CD14-positive monocyte (primary cell): ENCODE measurements at regions not wholly inside any gene's neighbourhood (a gene's known extent, or its start where the extent isn't known, plus 50 kb on each side); places are given as distances from the start of the nearest gene placed in this dataset.

Source experiments
- DNase-seq, 3 donors: peaks; one replicate each; pipeline ENCODE4 v3.0.0-alpha.2; 2011 to 2022
- H2AFZ ChIP-seq: 2 replicates; pipeline ENCODE4 v1.6.0; 2012; ENCODE audit warnings: mild to moderate bottlenecking, low read depth, low read length, inconsistent platforms; ENCODE audit not compliant: insufficient read depth, poor library complexity, severe bottlenecking
- H3K27ac ChIP-seq, 2 donors: 1 replicate in 1 of 2; 2 replicates in 1 of 2; pipeline ENCODE4 v1.5.1; 2012 to 2013; ENCODE audit warnings: low read length in 2 of 2, control low read depth in 1 of 2, inconsistent platforms in 1 of 2, low read depth in 1 of 2, mild to moderate bottlenecking in 1 of 2
- H3K27me3 ChIP-seq, 2 donors: one replicate each; pipeline versions ENCODE4 v1.6.0 to v1.6.1; 2011 to 2013; ENCODE audit warnings: low read length in 2 of 2; ENCODE audit not compliant: control insufficient read depth in 2 of 2, insufficient read depth in 2 of 2
- H3K36me3 ChIP-seq, 2 donors: replicated peaks in 1 of 2; 1 replicate in 1 of 2; 2 replicates in 1 of 2; pipeline versions ENCODE4 v1.5.1 to v1.6.1; 2012 to 2013; ENCODE audit warnings: low read length in 2 of 2, control low read depth in 1 of 2, inconsistent platforms in 1 of 2, mild to moderate bottlenecking in 1 of 2; ENCODE audit not compliant: insufficient read depth in 2 of 2, control insufficient read depth in 1 of 2
- H3K4me1 ChIP-seq, 2 donors: 1 replicate in 1 of 2; 2 replicates in 1 of 2; pipeline versions ENCODE4 v1.5.1 to v1.6.1; 2012 to 2013; ENCODE audit warnings: low read length in 2 of 2, control low read depth in 1 of 2, inconsistent platforms in 1 of 2, mild to moderate bottlenecking in 1 of 2, moderate library complexity in 1 of 2; ENCODE audit not compliant: insufficient read depth in 2 of 2, control insufficient read depth in 1 of 2
- H3K4me2 ChIP-seq: replicated peaks from 2 replicates; pipeline ENCODE3; 2012; ENCODE audit warnings: low read length, moderate library complexity, mild to moderate bottlenecking; ENCODE audit not compliant: poor library complexity, severe bottlenecking; ENCODE audit errors: extremely low read depth
- H3K4me3 ChIP-seq, 3 experiments: fragments of 200-600 bp in 1 of 3; sonication (generic) in 1 of 3; replicated peaks in 1 of 3; 1 replicate in 2 of 3; 2 replicates in 1 of 3; pipeline ENCODE4 v1.5.1; 2011 to 2013; ENCODE audit warnings: low read length in 3 of 3, mild to moderate bottlenecking in 3 of 3, control low read depth in 2 of 3, low read depth in 2 of 3, inconsistent platforms in 1 of 3, moderate library complexity in 1 of 3
- H3K79me2 ChIP-seq: 2 replicates; pipeline ENCODE4 v1.6.0; 2012; ENCODE audit warnings: mild to moderate bottlenecking, control low read depth, inconsistent platforms, low read length, moderate library complexity; ENCODE audit not compliant: insufficient read depth
- H3K9ac ChIP-seq: 2 replicates; pipeline ENCODE4 v1.6.0; 2017; ENCODE audit warnings: low read length, mild to moderate bottlenecking; ENCODE audit not compliant: insufficient read depth, poor library complexity, severe bottlenecking
- H3K9me3 ChIP-seq, 2 donors: replicated peaks in 1 of 2; 1 replicate in 1 of 2; 2 replicates in 1 of 2; pipeline versions ENCODE4 v1.5.1 to v1.6.1; 2012 to 2013; ENCODE audit warnings: low read length in 2 of 2, control low read depth in 1 of 2; ENCODE audit not compliant: control insufficient read depth in 1 of 2, insufficient read depth in 1 of 2
- H4K20me1 ChIP-seq: 2 replicates; pipeline ENCODE4 v1.6.0; 2012; ENCODE audit warnings: mild to moderate bottlenecking, low read length, control low read depth, moderate library complexity; ENCODE audit not compliant: insufficient read depth
- H3K27ac Mint-ChIP-seq, 7 donors: one replicate each; pipeline ENCODE4 v1.8.0; 2020; ENCODE audit warnings: mild to moderate bottlenecking in 7 of 7, mixed read lengths in 7 of 7, moderate library complexity in 6 of 7, inconsistent platforms in 2 of 7
- H3K27me3 Mint-ChIP-seq, 3 donors: one replicate each; pipeline ENCODE4 v1.8.0; 2021 to 2022; ENCODE audit warnings: low read depth in 3 of 3, mild to moderate bottlenecking in 3 of 3, mixed read lengths in 3 of 3, moderate library complexity in 3 of 3, inconsistent platforms in 1 of 3
- H3K36me3 Mint-ChIP-seq, 2 donors: one replicate each; pipeline ENCODE4 v1.8.0; 2020; ENCODE audit warnings: mixed read lengths in 2 of 2, inconsistent platforms in 1 of 2, mild to moderate bottlenecking in 1 of 2
- H3K4me1 Mint-ChIP-seq: one replicate; pipeline ENCODE4 v1.8.0; 2020; ENCODE audit warnings: mild to moderate bottlenecking, mixed read lengths
- H3K4me3 Mint-ChIP-seq, 2 donors: one replicate each; pipeline ENCODE4 v1.8.0; 2020; ENCODE audit warnings: mild to moderate bottlenecking in 2 of 2, mixed read lengths in 2 of 2, moderate library complexity in 1 of 2
- H3K9me3 Mint-ChIP-seq, 7 donors: one replicate each; pipeline ENCODE4 v1.8.0; 2020 to 2022; ENCODE audit warnings: mixed read lengths in 7 of 7, mild to moderate bottlenecking in 6 of 7, moderate library complexity in 6 of 7, inconsistent platforms in 2 of 7
- WGBS: methylation state at CpG from one replicate; pipeline ENCODE4 v1.1.5; 2013; ENCODE audit warnings: missing lambda C conversion rate; ENCODE audit not compliant: insufficient coverage; 5-methylcytosine and 5-hydroxymethylcytosine counted together
- intact Hi-C, 2 donors: fragments of 100-400 bp; cut with micrococcal nuclease; formaldehyde crosslinking; loops; one replicate each; pipeline versions ENCODE4 v1.15.0 to v1.15.1; 2023
- TF ChIP-seq, protein P1 (sequence below): fragments of 200-600 bp; IDR thresholded peaks from one replicate; pipeline ENCODE4 v1.8.0; 2022; ENCODE audit warnings: antibody characterized with exemption, mild to moderate bottlenecking

DNA sequence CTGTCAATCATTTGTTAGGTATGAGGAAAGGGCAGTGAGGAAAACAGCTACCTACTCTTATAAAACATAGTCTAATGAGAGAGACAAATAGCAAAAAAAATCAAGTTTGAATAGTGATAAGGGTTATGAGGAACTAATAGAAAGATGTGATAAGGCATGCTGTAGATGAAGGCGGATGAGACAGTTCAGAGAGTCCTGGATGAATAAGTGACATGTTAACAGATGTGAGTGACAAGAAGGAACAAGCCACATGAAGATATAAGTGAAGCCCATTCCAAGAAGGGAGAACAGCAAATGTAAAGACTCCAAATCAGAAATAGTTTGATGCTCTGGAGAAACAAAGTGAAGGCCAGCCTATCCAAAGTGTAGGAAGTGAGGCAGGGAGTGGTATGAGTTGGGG, 154.1 kb upstream of the SYT10 start:
- Histone ChIP-seq H4K20me1 (no peaks in the 10 kb centered on the region), H3K27ac (no peak overlapping the region), H2AFZ (no peak overlapping the region), H3K9me3 (no peaks in the 10 kb centered on the region), H3K9ac (no peak overlapping the region), H3K79me2 (no peaks in the 10 kb centered on the region), H3K4me3 (no peak overlapping the region), H3K4me2 (no peak overlapping the region), H3K36me3 (no peaks in the 10 kb centered on the region), H3K4me1 (peaks cover 4 to 7% of the 10 kb centered on the region in 2 donors), H3K27me3 (no peaks in the 10 kb centered on the region)
- Mint-ChIP-seq H3K27me3 (peaks cover 0 to 1% (median 0%) of the 10 kb centered on the region in 3 donors), H3K36me3 (no peaks in the 10 kb centered on the region), H3K9me3 (peaks cover 0 to 2% (median 0%) of the 10 kb centered on the region in 7 donors), H3K4me1 (peaks cover 3% of the 10 kb centered on the region), H3K27ac (no peak overlapping the region), H3K4me3 (no peak overlapping the region)
- no peak for DNase-seq
- TF ChIP-seq, protein P1, sequence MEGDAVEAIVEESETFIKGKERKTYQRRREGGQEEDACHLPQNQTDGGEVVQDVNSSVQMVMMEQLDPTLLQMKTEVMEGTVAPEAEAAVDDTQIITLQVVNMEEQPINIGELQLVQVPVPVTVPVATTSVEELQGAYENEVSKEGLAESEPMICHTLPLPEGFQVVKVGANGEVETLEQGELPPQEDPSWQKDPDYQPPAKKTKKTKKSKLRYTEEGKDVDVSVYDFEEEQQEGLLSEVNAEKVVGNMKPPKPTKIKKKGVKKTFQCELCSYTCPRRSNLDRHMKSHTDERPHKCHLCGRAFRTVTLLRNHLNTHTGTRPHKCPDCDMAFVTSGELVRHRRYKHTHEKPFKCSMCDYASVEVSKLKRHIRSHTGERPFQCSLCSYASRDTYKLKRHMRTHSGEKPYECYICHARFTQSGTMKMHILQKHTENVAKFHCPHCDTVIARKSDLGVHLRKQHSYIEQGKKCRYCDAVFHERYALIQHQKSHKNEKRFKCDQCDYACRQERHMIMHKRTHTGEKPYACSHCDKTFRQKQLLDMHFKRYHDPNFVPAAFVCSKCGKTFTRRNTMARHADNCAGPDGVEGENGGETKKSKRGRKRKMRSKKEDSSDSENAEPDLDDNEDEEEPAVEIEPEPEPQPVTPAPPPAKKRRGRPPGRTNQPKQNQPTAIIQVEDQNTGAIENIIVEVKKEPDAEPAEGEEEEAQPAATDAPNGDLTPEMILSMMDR, result no peak
- WGBS, result 100% methylated on average over 1 of the region's 1 CpG
- intact Hi-C loops, result no loop called here

DNA sequence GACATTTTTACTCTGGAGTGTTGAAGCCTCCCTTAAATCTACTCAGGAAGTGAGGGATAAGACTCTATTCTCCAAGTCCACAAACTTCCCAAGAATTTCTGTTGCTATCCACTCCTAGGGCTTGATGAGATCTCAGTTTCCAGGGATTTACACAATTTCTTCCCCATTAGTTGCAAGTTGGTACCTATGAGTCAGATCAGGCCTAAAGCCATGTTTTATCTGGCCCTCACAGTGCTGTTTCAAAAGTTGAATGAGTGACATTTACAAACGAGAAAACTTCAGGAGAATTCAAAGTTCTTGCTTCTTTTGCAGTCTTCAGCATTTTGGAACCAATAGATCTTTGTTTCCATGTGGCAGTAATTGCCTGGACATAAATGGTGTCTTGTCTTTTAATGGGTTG, 156.4 kb upstream of the SYT10 start:
- Mint-ChIP-seq H3K27ac (no peak overlapping the region), H3K9me3 (peaks cover 0 to 2% (median 0%) of the 10 kb centered on the region in 7 donors), H3K36me3 (no peaks in the 10 kb centered on the region), H3K4me3 (no peak overlapping the region), H3K4me1 (no peaks in the 10 kb centered on the region), H3K27me3 (peaks cover 0 to 1% (median 0%) of the 10 kb centered on the region in 3 donors)
- intact Hi-C loops, result no loop called here
- no peaks in the 10 kb centered on the region for H3K36me3 ChIP-seq
- no peak overlapping the region for H2AFZ ChIP-seq
- no peak overlapping the region for H3K4me3 ChIP-seq
- TF ChIP-seq, protein P1, result no peak
- WGBS, result 80% methylated on average over 1 of the region's 1 CpG
- no peak overlapping the region for H3K27ac ChIP-seq
- no peaks in the 10 kb centered on the region for H3K79me2 ChIP-seq
- no peak overlapping the region for H3K9ac ChIP-seq
- no peaks in the 10 kb centered on the region for H3K9me3 ChIP-seq
- no peaks in the 10 kb centered on the region for H3K4me1 ChIP-seq
- DNase-seq, result no peak
- H3K4me2 ChIP-seq, result no peak overlapping the region
- no peaks in the 10 kb centered on the region for H3K27me3 ChIP-seq
- H4K20me1 ChIP-seq, result no peaks in the 10 kb centered on the region
